Panc1 (cell line): ENCODE measurements at regions not wholly inside any gene's neighbourhood (a gene's known extent, or its start where the extent isn't known, plus 50 kb on each side); places are given as distances from the start of the nearest gene placed in this dataset.

Experiments
- ATAC-seq: fragments of 200-7000 bp; cut with Tn5 transposase; 2 replicates; pipeline ENCODE4 v1.9.1; 2020; ENCODE audit warnings: mild to moderate bottlenecking, moderate library complexity
- BruUV-seq: library from RNA; stranded (reverse); fragments of 400-500 nt; replicated peaks from 2 replicates; lab custom pipeline; 2021; lab: Mats Ljungman, UMichigan
- CTCF ChIA-PET: fragments of 300-600 bp; sonication (Branson Sonifier 250); formaldehyde crosslinking; loops from one replicate; lab custom pipeline; 2022; ENCODE audit warnings: antibody characterized with exemption; lab: Charles Lee
- POLR2A ChIA-PET: fragments of 300-600 bp; sonication (Branson Sonifier 250); formaldehyde crosslinking; loops from one replicate; lab custom pipeline; 2022; ENCODE audit warnings: antibody characterized with exemption; lab: Charles Lee
- DNase-seq: peaks from one replicate; pipeline ENCODE4 v3.0.0-alpha.2; 2010; ENCODE audit warnings: low read depth, low spot score
- H3K27ac ChIP-seq: 2 replicates; pipeline ENCODE4 v1.5.1; 2011; ENCODE audit warnings: mild to moderate bottlenecking, low read length, inconsistent platforms
- H3K27me3 ChIP-seq: fragments of 200-500 bp; sonication (Bioruptor generic); 2 replicates; pipeline ENCODE4 v1.6.0; 2014; ENCODE audit warnings: low read length, inconsistent platforms; ENCODE audit not compliant: control insufficient read depth, insufficient read depth
- H3K36me3 ChIP-seq: fragments of 200-500 bp; sonication (Bioruptor generic); 2 replicates; pipeline ENCODE4 v1.5.1; 2014; ENCODE audit warnings: inconsistent platforms, mild to moderate bottlenecking, low read length, moderate library complexity; ENCODE audit not compliant: control insufficient read depth, insufficient read depth
- H3K4me1 ChIP-seq: 2 replicates; pipeline ENCODE4 v1.5.1; 2011; ENCODE audit warnings: inconsistent platforms, mild to moderate bottlenecking, low read length, moderate library complexity; ENCODE audit not compliant: control insufficient read depth, insufficient read depth
- H3K4me3 ChIP-seq, 2 experiments: 2 replicates each; pipeline ENCODE4 v1.5.1; 2011 to 2012; ENCODE audit warnings: low read depth in 2 of 2, low read length in 2 of 2, mild to moderate bottlenecking in 2 of 2, inconsistent platforms in 1 of 2, moderate library complexity in 1 of 2
- H3K9me3 ChIP-seq: fragments of 200-500 bp; sonication (Bioruptor generic); 2 replicates; pipeline ENCODE4 v1.5.1; 2014; ENCODE audit warnings: low read depth, mild to moderate bottlenecking, inconsistent platforms, low read length, moderate library complexity; ENCODE audit not compliant: control insufficient read depth, insufficient read depth
- CTCF ChIP-seq: fragments of 450-650 bp; IDR thresholded peaks from 2 replicates; pipeline ENCODE4 v1.5.1; 2017; ENCODE audit warnings: mild to moderate bottlenecking
- POLR2AphosphoS5 ChIP-seq: IDR thresholded peaks from 2 replicates; pipeline ENCODE4 v1.6.1; 2012; ENCODE audit warnings: mild to moderate bottlenecking, low read depth, low read length, moderate library complexity
- REST ChIP-seq, 2 experiments: IDR thresholded peaks; 2 replicates each; pipeline ENCODE4 v1.6.1; 2011 to 2012; ENCODE audit warnings: low read depth in 2 of 2, control low read depth in 1 of 2, low read length in 1 of 2, mild to moderate bottlenecking in 1 of 2, moderate library complexity in 1 of 2; ENCODE audit not compliant: insufficient read depth in 1 of 2
- SIN3A ChIP-seq: IDR thresholded peaks from 2 replicates; pipeline ENCODE4 v1.6.1; 2012; ENCODE audit warnings: low read depth, mild to moderate bottlenecking, low read length, moderate library complexity, borderline replicate concordance; ENCODE audit not compliant: insufficient read depth
- TCF7L2 ChIP-seq: IDR thresholded peaks from 2 replicates; pipeline ENCODE4 v1.6.1; 2011; ENCODE audit warnings: mild to moderate bottlenecking, low read depth, low read length, inconsistent platforms
- in situ Hi-C: cut with HindIII; loops from 2 replicates; pipeline ENCODE4 v1.10.0; 2016; ENCODE audit warnings: low sequenced_read_pairs, low pct_unique_long_range_greater_than_20kb
- intact Hi-C: fragments of 100-400 bp; cut with micrococcal nuclease; formaldehyde crosslinking; loops from one replicate; pipeline ENCODE4 v1.10.0; 2022; ENCODE audit not compliant: unreplicated experiment

DNA sequence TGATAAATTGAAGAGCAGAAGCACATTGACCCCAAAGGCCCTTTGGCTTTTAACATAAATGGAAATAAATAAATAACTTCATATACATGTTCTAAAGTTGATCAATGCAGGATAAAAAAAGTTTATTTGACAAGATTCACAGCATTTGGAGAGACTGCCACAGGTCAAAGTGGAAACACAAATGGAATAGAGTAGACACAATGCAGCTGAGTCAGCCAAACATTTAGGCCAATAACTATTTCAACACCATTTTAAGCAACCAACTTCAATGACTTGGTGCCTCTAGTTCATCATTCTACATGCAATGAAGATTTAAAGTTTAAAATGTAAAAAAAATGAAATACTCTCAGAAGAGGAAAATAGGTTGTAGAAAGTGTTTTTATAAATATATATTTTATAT is 365.2 kb downstream of the FAT4 start:
- H3K9me3 ChIP-seq: no peaks in the 10 kb centered on the region
- no TSS peak for BruUV-seq

GRCh38 chr4:125681240-125681639 is 366.5 kb downstream of the FAT4 start:
- POLR2A ChIA-PET: no interaction called here
- no TSS peak for BruUV-seq
- CTCF ChIA-PET: no interaction called here
- Histone ChIP-seq H3K27ac (no peak overlapping the region), H3K9me3 (no peaks in the 10 kb centered on the region), H3K36me3 (no peaks in the 10 kb centered on the region), H3K4me3 (no peak overlapping the region), H3K27me3 (no peaks in the 10 kb centered on the region), H3K4me1 (no peaks in the 10 kb centered on the region)
- in situ Hi-C loops (no loop called here), intact Hi-C loops (no loop called here)
- DNase-seq (no peak), ATAC-seq (no peak)
- no peak for TF ChIP-seq TCF7L2
- no peak for TF ChIP-seq CTCF
- no peak for TF ChIP-seq POLR2AphosphoS5
- no peak for TF ChIP-seq SIN3A
- TF ChIP-seq REST (IDR thresholded peaks at IDR 0.05; ENCODE audit: insufficient read depth in 1 of 2, low read depth in 2 of 2, low read length in 1 of 2): no peak

More for the DNA sequence above, 365.2 kb downstream of the FAT4 start:
- H3K36me3 ChIP-seq: no peaks in the 10 kb centered on the region
- intact Hi-C loops (no loop called here), in situ Hi-C loops (no loop called here)
- no peaks in the 10 kb centered on the region for H3K27me3 ChIP-seq
- POLR2A ChIA-PET: no interaction called here
- DNase-seq: no peak
- CTCF ChIA-PET: no interaction called here
- no peak overlapping the region for H3K27ac ChIP-seq
- no peaks in the 10 kb centered on the region for H3K4me1 ChIP-seq
- H3K4me3 ChIP-seq: no peak overlapping the region
- no peak for ATAC-seq
- TF ChIP-seq POLR2AphosphoS5 (no peak), SIN3A (no peak), TCF7L2 (no peak)

GRCh38 chr4:125682730-125683129 is 368.0 kb downstream of the FAT4 start:
- intact Hi-C loops: no loop called here
- ATAC-seq: no peak
- Histone ChIP-seq H3K27me3 (no peaks in the 10 kb centered on the region), H3K4me3 (no peak overlapping the region), H3K27ac (no peak overlapping the region), H3K9me3 (no peaks in the 10 kb centered on the region), H3K36me3 (no peaks in the 10 kb centered on the region), H3K4me1 (no peaks in the 10 kb centered on the region)
- TF ChIP-seq REST (IDR thresholded peaks at IDR 0.05; ENCODE audit: insufficient read depth in 1 of 2, low read depth in 2 of 2, low read length in 1 of 2): no peak
- in situ Hi-C loops: no loop called here
- DNase-seq: no peak
- ChIA-PET POLR2A (no interaction called here), CTCF (no interaction called here)
- BruUV-seq: no TSS peak
